Pancreas (tissue), 10 donors: ENCODE measurements at regions not wholly inside any gene's neighbourhood (a gene's known extent, or its start where the extent isn't known, plus 50 kb on each side); places are given as distances from the start of the nearest gene placed in this dataset.
"Not testable (repeated sequence)": the region's sequence is repeated elsewhere in the genome, so short reads cannot be mapped to it uniquely, and the experiment has no call there.

Experiments
- ATAC-seq, 4 donors: fragments of 200-7000 bp; cut with Tn5 transposase; one replicate each; pipeline versions ENCODE4 v1.8.0 to v1.9.1; 2020; ENCODE audit warnings: mild to moderate bottlenecking in 4 of 4, moderate library complexity in 4 of 4
- DNase-seq, 6 donors: peaks; one replicate each; pipeline ENCODE4 v3.0.0-alpha.2; 2020
- FAIRE-seq: peaks from 2 replicates; lab custom pipeline; 2012; peaks lifted over from hg19 to GRCh38; lab: Jason Lieb, UNC
- H3K27ac ChIP-seq, 4 donors: fragments of 200-600 bp; sonication (generic); 1 replicate in 3 of 4; 2 replicates in 1 of 4; pipeline versions ENCODE4 v1.5.0 to v1.8.0; 2020
- H3K27me3 ChIP-seq, 4 donors: fragments of 200-600 bp; one replicate each; pipeline ENCODE4 v1.8.0; 2021
- H3K36me3 ChIP-seq, 3 donors: fragments of 200-600 bp; sonication (generic) in 1 of 3; one replicate each; pipeline versions ENCODE4 v1.5.0 to v1.8.0; 2020 to 2021
- H3K4me1 ChIP-seq, 3 donors: fragments of 200-600 bp; one replicate each; pipeline ENCODE4 v1.8.0; 2021
- H3K4me3 ChIP-seq, 4 donors: fragments of 200-600 bp; sonication (generic) in 2 of 4; one replicate each; pipeline versions ENCODE4 v1.5.0 to v1.8.0; 2020 to 2021
- H3K9me3 ChIP-seq, 4 donors: fragments of 200-600 bp; one replicate each; pipeline ENCODE4 v1.8.0; 2021
- WGBS, 2 donors: extraction: QIAGEN DNeasy Blood & Tissue Kit; methylation state at CpG; one replicate each; pipeline ENCODE4 v1.1.7; 2013; 5-methylcytosine and 5-hydroxymethylcytosine counted together
- intact Hi-C, 3 donors: fragments of 100-400 bp; cut with DNase I; formaldehyde crosslinking; loops; one replicate each; pipeline versions ENCODE4 v1.11.1 to v1.14.2; 2022
- TF ChIP-seq, protein P1 (sequence below), 4 donors: fragments of 200-600 bp; sonication (generic) in 3 of 4; IDR thresholded peaks; one replicate each; pipeline versions ENCODE4 v1.5.0 to v1.8.0; 2021; ENCODE audit warnings: antibody characterized with exemption in 4 of 4
- donor health status: healthy with polysubstance abuse.
- donor health status: DM: no; HTN: no; CAD: no; lungs with moderate emphysema.
- donor health status: DM: no; HTN: no; CAD: no.
- donor health status: control.
- donor health status: control.
- donor health status: Bipolar disorder and iron deficiency.
- donor health status: DM: yes; HTN: yes; CAD: no.
- donor health status: DM: no; HTN: no; CAD: no.
- donor health status: DM: no; HTN: no; CAD: no.
- donor health status: DM: yes; HTN: yes; CAD: no.

DNA sequence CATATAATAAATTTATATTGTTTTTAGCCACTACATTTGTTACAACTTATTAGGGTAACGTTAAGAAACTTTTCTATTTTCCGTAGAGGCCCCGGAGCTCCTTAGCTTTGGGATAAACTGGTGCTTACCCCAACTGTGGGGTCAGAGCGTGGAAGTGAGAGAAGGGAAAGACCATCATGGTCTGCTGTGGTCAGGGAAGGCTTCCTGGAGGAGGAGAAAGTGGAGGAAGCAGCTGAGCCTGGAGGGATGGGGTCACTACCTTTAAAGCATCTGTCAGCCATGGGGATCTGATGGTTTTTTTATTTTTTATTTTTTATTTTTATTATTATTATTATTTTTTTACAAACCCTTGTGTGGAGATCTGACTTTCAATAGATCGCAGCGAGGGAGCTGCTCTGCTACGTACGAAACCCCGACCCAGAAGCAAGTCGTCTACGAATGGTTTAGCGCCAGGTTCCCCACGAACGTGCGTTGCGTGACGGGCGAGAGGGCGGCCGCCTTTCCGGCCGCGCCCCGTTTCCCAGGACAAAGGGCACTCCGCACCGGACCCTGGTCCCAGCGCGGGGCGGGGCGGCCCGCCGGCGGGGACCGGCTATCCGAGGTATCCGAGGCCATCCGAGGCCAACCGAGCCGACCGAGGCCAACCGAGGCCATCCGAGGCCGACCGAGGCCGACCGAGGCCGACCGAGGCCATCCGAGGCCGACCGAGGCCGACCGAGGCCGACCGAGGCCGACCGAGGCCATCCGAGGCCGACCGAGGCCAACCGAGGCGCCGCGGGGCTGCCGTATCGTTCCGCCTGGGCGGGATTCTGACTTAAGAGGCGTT is 1101.2 kb upstream of the TMEM132C start:
- intact Hi-C loops, result no loop called here
- DNase-seq (peak; percentile 83 to 96 (median 94)), FAIRE-seq (no peak), ATAC-seq (peak; percentile 97 to 99 (median 98))
- no peaks in the 10 kb centered on the region for H3K36me3 ChIP-seq
- H3K4me1 ChIP-seq, result no peaks in the 10 kb centered on the region
- H3K27ac ChIP-seq, result peak overlapping the region in 3 of 4 donors; percentile 45 to 76 (median 45)
- TF ChIP-seq, protein P1, sequence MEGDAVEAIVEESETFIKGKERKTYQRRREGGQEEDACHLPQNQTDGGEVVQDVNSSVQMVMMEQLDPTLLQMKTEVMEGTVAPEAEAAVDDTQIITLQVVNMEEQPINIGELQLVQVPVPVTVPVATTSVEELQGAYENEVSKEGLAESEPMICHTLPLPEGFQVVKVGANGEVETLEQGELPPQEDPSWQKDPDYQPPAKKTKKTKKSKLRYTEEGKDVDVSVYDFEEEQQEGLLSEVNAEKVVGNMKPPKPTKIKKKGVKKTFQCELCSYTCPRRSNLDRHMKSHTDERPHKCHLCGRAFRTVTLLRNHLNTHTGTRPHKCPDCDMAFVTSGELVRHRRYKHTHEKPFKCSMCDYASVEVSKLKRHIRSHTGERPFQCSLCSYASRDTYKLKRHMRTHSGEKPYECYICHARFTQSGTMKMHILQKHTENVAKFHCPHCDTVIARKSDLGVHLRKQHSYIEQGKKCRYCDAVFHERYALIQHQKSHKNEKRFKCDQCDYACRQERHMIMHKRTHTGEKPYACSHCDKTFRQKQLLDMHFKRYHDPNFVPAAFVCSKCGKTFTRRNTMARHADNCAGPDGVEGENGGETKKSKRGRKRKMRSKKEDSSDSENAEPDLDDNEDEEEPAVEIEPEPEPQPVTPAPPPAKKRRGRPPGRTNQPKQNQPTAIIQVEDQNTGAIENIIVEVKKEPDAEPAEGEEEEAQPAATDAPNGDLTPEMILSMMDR (IDR thresholded peaks at IDR 0.05), result no peak
- H3K27me3 ChIP-seq, result no peaks in the 10 kb centered on the region
- H3K9me3 ChIP-seq, result no peaks in the 10 kb centered on the region
- WGBS, 2 donors, result 6 to 8% methylated on average over 66 to 69 of the region's 69 CpGs
- peak overlapping the region; percentile 9 to 41 (median 29) for H3K4me3 ChIP-seq

DNA sequence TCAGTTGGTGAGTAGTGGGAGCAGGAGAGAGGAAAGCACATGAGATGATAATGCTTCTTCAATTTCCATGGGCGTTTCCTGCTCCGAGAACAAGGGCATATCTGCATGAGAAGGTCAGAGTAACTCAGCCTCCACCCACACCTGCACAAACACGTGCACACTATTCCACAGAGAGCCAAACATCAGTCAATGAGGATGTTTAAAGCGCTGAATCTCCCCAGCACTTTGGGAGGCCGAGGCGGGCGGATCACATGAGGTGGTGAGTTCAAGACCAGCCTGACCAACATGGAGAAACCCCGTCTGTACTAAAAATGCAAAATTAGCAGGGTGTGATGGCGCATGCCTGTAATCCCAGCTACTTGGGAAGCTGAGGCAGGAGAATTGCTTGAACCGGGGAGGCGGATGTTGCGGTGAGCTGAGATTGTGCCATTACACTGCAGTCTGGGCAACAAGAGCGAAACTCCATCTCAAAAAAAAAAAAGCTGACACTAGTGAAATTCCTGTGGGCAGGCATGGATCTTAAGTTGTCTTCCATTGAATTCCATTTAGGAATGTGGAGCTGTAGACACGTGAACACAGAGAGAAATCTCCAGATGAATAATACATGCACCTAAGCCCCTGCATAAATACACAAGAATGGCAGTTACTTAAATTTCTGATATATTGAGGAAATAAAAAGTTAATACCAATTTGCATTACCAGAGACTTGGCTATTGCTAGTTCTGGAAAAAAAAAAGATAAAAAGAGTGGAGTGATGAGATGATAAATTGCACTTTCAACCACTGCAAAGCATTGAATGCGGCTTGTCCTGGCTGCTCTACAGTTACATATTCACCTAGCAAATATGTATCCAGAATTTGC is 1097.4 kb upstream of the TMEM132C start:
- Histone ChIP-seq H3K27me3 (no peaks in the 10 kb centered on the region), H3K4me1 (no peaks in the 10 kb centered on the region), H3K27ac (no peak overlapping the region), H3K4me3 (no peak overlapping the region), H3K9me3 (no peaks in the 10 kb centered on the region), H3K36me3 (no peaks in the 10 kb centered on the region)
- FAIRE-seq, result no peak
- 58 to 67% methylated on average over 15 of the region's 15 CpGs for WGBS, 2 donors
- no peak for DNase-seq
- TF ChIP-seq, protein P1 (IDR thresholded peaks at IDR 0.05), result no peak
- ATAC-seq, result no peak
- intact Hi-C loops, result no loop called here

DNA sequence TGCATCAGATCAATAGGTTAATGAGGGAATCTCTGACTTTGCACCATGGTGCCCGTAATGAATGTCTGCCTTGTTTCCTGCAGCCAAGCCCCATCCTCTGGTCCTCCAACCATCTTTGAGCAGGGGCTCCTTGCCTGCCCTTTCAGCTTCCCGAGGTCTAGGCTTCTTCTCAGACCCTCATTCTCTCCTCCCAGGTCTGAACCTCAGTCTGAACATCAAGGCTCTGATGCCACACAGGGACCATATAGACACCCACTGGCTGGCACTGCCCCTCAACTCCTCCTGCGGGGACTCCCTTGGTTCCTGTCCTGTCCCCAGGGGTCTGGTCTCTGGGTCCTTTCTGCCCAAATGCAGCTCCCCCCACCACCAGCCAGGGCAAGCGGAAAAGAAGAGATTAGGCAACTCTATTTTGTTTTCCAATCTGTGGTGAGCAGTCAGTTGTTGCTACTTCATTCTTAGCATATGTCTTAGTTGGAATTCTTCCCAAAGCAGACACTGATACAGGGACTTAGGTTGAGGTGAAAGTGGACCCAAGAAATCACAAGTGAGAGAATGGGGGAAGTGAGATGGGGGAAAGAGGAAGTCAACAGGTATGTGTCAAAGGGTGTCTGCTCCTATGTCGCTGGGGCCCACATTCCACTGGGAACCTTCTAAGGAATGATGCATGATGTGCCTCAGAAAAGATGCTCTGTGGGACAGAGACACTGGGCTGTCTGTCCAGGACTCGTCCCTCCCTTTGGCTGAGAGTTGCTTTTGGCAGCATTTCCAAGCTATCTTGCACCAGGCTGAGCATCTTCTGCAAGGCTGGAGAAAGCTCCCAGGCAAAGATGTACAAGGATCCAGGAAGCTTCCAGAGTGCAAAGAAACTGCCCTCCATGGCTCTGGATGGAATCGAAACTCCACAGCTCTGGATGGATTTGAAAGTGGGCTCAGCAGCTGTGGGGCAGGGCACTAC is 1096.5 kb upstream of the TMEM132C start:
- Histone ChIP-seq H3K27ac (no peak overlapping the region), H3K4me3 (no peak overlapping the region), H3K27me3 (no peaks in the 10 kb centered on the region), H3K9me3 (no peaks in the 10 kb centered on the region), H3K4me1 (no peaks in the 10 kb centered on the region), H3K36me3 (no peaks in the 10 kb centered on the region)
- no peak for DNase-seq
- no peak for FAIRE-seq
- TF ChIP-seq, protein P1 (IDR thresholded peaks at IDR 0.05), result no peak
- no peak for ATAC-seq
- intact Hi-C loops, result no loop called here
- WGBS, 2 donors, result 40 to 42% methylated on average over 7 of the region's 7 CpGs

DNA sequence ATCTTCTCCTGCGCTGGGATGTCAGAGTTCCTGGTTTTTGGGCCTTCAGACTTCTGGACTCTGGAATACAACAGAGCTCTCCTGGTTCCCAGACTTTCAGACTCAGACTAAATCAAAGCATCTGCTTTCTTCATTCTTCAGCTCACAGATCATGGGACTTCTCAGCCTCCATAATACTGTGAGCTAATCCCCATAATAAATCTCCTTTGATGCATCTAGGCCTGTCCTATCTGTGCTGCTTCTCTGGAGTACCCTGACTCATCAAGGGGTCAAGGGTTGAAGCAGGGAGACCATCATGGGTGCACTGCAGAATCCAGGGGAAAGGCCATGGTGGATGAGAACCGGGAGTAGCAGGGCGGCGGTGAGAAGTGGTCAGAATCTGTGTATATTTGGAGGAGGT is 1094.1 kb upstream of the TMEM132C start:
- TF ChIP-seq, protein P1 (IDR thresholded peaks at IDR 0.05), result no peak
- Histone ChIP-seq H3K9me3 (no peaks in the 10 kb centered on the region), H3K4me1 (no peaks in the 10 kb centered on the region), H3K4me3 (no peak overlapping the region), H3K36me3 (no peaks in the 10 kb centered on the region), H3K27me3 (no peaks in the 10 kb centered on the region), H3K27ac (no peak overlapping the region)
- ATAC-seq (no peak), DNase-seq (no peak), FAIRE-seq (no peak)
- intact Hi-C loops, result no loop called here
- WGBS, 2 donors, result 71 to 82% methylated on average over 4 of the region's 4 CpGs

DNA sequence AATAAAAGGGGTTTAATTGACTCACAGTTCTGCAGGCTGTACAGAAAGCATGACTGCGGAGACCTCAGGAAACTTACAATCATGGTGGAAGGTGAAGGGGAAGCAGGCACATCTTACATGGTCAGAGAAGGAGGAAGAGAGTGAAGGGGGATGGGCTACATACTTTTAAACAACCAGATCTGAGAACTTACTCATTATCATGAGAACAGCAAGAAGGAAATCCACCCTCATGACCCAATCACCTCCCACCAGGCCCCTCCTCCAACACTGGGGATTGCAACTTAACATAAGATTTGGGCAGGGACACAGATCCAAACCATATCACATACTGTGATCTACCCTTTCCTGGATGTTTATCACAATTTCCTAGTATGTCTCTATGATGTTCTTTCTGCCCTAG is 1093.0 kb upstream of the TMEM132C start:
- DNase-seq, H3K27ac ChIP-seq, H3K27me3 ChIP-seq, H3K36me3 ChIP-seq, intact Hi-C loops, H3K9me3 ChIP-seq, H3K4me1 ChIP-seq, ATAC-seq, FAIRE-seq, H3K4me3 ChIP-seq: not testable (repeated sequence)
- WGBS, 2 donors, result 74 to 85% methylated on average over 1 of the region's 1 CpG
